HepG2 (cell line): ENCODE measurements at regions not wholly inside any gene's neighbourhood (a gene's known extent, or its start where the extent isn't known, plus 50 kb on each side); places are given as distances from the start of the nearest gene placed in this dataset.

Experiments
- ATAC-seq: fragments of 200-7000 bp; cut with Tn5 transposase; 3 replicates; pipeline ENCODE4 v1.9.1; 2020; ENCODE audit warnings: mild to moderate bottlenecking, moderate library complexity
- BruUV-seq: library from RNA; stranded (reverse); fragments of 400-500 nt; replicated peaks from 2 replicates; lab custom pipeline; 2021; lab: Mats Ljungman, UMichigan
- CTCF ChIA-PET: fragments of 300-600 bp; formaldehyde crosslinking; extraction: SDS; loops from one replicate; lab custom pipeline; 2021; ENCODE audit warnings: low total read pairs, inconsistent platforms, low intra/inter-chr PET ratio; lab: Yijun Ruan, JAX
- POLR2A ChIA-PET: fragments of 350-600 bp; sonication (Branson Sonifier 250); formaldehyde crosslinking; loops from one replicate; lab custom pipeline; 2020; ENCODE audit warnings: antibody characterized with exemption, inconsistent platforms; lab: Yijun Ruan, JAX
- DNase-seq: peaks from one replicate; pipeline ENCODE4 v3.0.0-alpha.2; 2015; ENCODE audit warnings: low spot score
- FAIRE-seq: peaks from 3 replicates; lab custom pipeline; 2011; peaks lifted over from hg19 to GRCh38; lab: Jason Lieb, UNC
- H2AFZ ChIP-seq: one replicate; pipeline ENCODE4 v1.6.1; 2011; ENCODE audit warnings: low read length, inconsistent platforms
- H3K27ac ChIP-seq: fragments of 300-600 bp; 3 replicates; pipeline ENCODE4 v1.8.0; 2011; ENCODE audit warnings: mixed run types, mild to moderate bottlenecking, mixed read lengths, low read length, inconsistent platforms; ENCODE audit not compliant: insufficient read depth; ENCODE audit errors: extremely low read length
- H3K27me3 ChIP-seq, 2 experiments: fragments of 200-600 bp in 1 of 2; 2 replicates in 1 of 2; 3 replicates in 1 of 2; pipeline versions ENCODE4 v1.6.0 to v1.8.0; 2011; ENCODE audit warnings: low read length in 2 of 2, mild to moderate bottlenecking in 2 of 2, moderate library complexity in 2 of 2, inconsistent platforms in 1 of 2; ENCODE audit not compliant: insufficient read depth in 2 of 2, control insufficient read depth in 1 of 2
- H3K36me3 ChIP-seq, 2 experiments: fragments of 200-600 bp in 1 of 2; replicated peaks in 1 of 2; 2 replicates in 1 of 2; 3 replicates in 1 of 2; pipeline versions ENCODE4 v1.5.1 to v1.8.0; 2011; ENCODE audit warnings: low read length in 2 of 2, inconsistent platforms in 1 of 2; ENCODE audit not compliant: insufficient read depth in 2 of 2, control insufficient read depth in 1 of 2
- H3K4me1 ChIP-seq: 2 replicates; pipeline ENCODE4 v1.5.1; 2012; ENCODE audit warnings: low read length, inconsistent platforms; ENCODE audit not compliant: insufficient read depth
- H3K4me2 ChIP-seq: 2 replicates; pipeline ENCODE4 v1.6.0; 2011; ENCODE audit warnings: low read depth, low read length, inconsistent platforms
- H3K4me3 ChIP-seq, 3 experiments: fragments of 200-600 bp in 1 of 3; sonication (generic), shearing (Covaris generic) in 1 of 3; replicated peaks in 1 of 3; 2 replicates each; pipeline ENCODE4 v1.5.1; 2011 to 2016; ENCODE audit warnings: low read length in 3 of 3, inconsistent platforms in 2 of 3, low read depth in 2 of 3, mild to moderate bottlenecking in 2 of 3, control low read depth in 1 of 3, mixed read lengths in 1 of 3; ENCODE audit not compliant: insufficient read depth in 1 of 3
- H3K79me2 ChIP-seq: one replicate; pipeline ENCODE4 v1.6.1; 2011; ENCODE audit warnings: low read length, inconsistent platforms; ENCODE audit not compliant: insufficient read depth
- H3K9ac ChIP-seq: 2 replicates; pipeline ENCODE4 v1.6.0; 2011; ENCODE audit warnings: mild to moderate bottlenecking, low read depth, low read length, inconsistent platforms; ENCODE audit not compliant: insufficient read depth
- H3K9me3 ChIP-seq: 2 replicates; pipeline ENCODE4 v1.5.1; 2012; ENCODE audit warnings: mild to moderate bottlenecking, low read length
- H4K20me1 ChIP-seq: 2 replicates; pipeline ENCODE4 v1.6.0; 2011; ENCODE audit warnings: inconsistent platforms, mild to moderate bottlenecking, low read length, moderate library complexity; ENCODE audit not compliant: insufficient read depth
- AKAP8 ChIP-seq: sonication (generic); formaldehyde crosslinking; IDR thresholded peaks from 2 replicates; pipeline ENCODE4 v1.5.1; 2020; ENCODE audit warnings: mild to moderate bottlenecking, missing genetic modification reagents
- ARNT ChIP-seq: fragments of 450-650 bp; IDR thresholded peaks from 2 replicates; pipeline ENCODE4 v1.6.1; 2017
- IKZF4 ChIP-seq: sonication (generic); formaldehyde crosslinking; IDR thresholded peaks from 2 replicates; pipeline ENCODE4 v1.5.1; 2020; ENCODE audit warnings: borderline replicate concordance, mild to moderate bottlenecking, low read depth, missing genetic modification reagents; ENCODE audit errors: not compliant biosample characterization
- MAFF ChIP-seq: IDR thresholded peaks from 2 replicates; pipeline ENCODE4 v1.6.1; 2011; ENCODE audit warnings: low read depth, low read length, improper control_type of control experiment
- MAFK ChIP-seq, 2 experiments: IDR thresholded peaks in 1 of 2; conservative IDR thresholded peaks in 1 of 2; 2 replicates each; pipeline ENCODE4 v1.6.1; 2011; ENCODE audit warnings: improper control_type of control experiment in 2 of 2, low read length in 2 of 2
- MED1 ChIP-seq: sonication (generic); formaldehyde crosslinking; IDR thresholded peaks from 2 replicates; pipeline ENCODE4 v1.4.0; 2020; ENCODE audit warnings: missing genetic modification reagents
- POGK ChIP-seq: sonication (generic); formaldehyde crosslinking; conservative IDR thresholded peaks from 2 replicates; pipeline ENCODE4 v1.8.0; 2022; ENCODE audit warnings: mild to moderate bottlenecking, moderate library complexity, missing genetic modification reagents
- RFX1 ChIP-seq: fragments of 450-650 bp; IDR thresholded peaks from 2 replicates; pipeline ENCODE4 v1.6.1; 2017
- TCF7 ChIP-seq: sonication (generic); IDR thresholded peaks from 2 replicates; pipeline ENCODE4 v1.6.1; 2016; ENCODE audit warnings: antibody characterized with exemption, low read depth
- TRIM24 ChIP-seq: sonication (generic); formaldehyde crosslinking; IDR thresholded peaks from 2 replicates; pipeline ENCODE4 v1.8.0; 2022; ENCODE audit warnings: mild to moderate bottlenecking, missing genetic modification reagents
- ZFAT ChIP-seq: sonication (generic); formaldehyde crosslinking; conservative IDR thresholded peaks from 2 replicates; pipeline ENCODE4 v1.8.1; 2023; ENCODE audit warnings: missing genetic modification reagents, inconsistent platforms
- ZFP36L1 ChIP-seq: sonication (generic); formaldehyde crosslinking; IDR thresholded peaks from 2 replicates; pipeline ENCODE4 v1.8.0; 2022; ENCODE audit warnings: mild to moderate bottlenecking, missing genetic modification reagents, moderate library complexity
- ZNF121 ChIP-seq: sonication (generic); formaldehyde crosslinking; IDR thresholded peaks from 2 replicates; pipeline ENCODE4 v1.5.0; 2020; ENCODE audit warnings: mild to moderate bottlenecking, missing genetic modification reagents
- ZNF570 ChIP-seq: sonication (generic); formaldehyde crosslinking; IDR thresholded peaks from 2 replicates; pipeline ENCODE4 v1.4.0; 2020; ENCODE audit warnings: mild to moderate bottlenecking, missing genetic modification reagents, borderline replicate concordance
- ZNF691 ChIP-seq: sonication (generic); formaldehyde crosslinking; IDR thresholded peaks from 2 replicates; pipeline ENCODE4 v1.4.0; 2020; ENCODE audit warnings: missing genetic modification reagents, low read depth, mild to moderate bottlenecking, borderline replicate concordance
- WGBS: methylation state at CpG from one replicate; pipeline ENCODE4 v1.1.6; 2017; ENCODE audit warnings: low lambda C conversion rate; 5-methylcytosine and 5-hydroxymethylcytosine counted together
- in situ Hi-C: cut with HindIII; loops from 2 replicates; pipeline ENCODE4 v1.10.0; 2017; ENCODE audit warnings: low pct_unique_long_range_greater_than_20kb; ENCODE audit not compliant: extremely low pct_ligation_motif_present
- intact Hi-C: fragments of 100-400 bp; cut with micrococcal nuclease; formaldehyde crosslinking; loops from one replicate; pipeline ENCODE4 v1.10.0; 2022; ENCODE audit not compliant: unreplicated experiment

DNA sequence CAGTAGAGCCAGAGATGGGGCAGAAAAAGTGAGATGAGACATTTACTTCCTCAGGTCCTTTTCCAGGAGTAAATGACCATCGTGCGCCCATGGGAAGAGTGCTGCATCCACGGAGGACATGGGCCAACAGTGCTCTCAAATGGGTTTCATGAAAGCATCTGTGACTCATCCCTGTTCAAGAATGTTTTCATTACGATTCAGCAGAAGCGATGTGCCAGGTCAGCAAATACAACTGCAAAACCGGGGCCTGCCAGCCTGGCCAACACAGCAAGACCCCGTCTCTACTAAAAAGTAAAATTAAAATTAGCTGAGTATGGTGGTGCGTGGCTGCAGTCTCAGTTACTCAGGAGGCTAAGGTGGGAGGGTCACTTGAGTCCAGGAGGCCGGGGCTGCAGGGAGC lies 125.1 kb downstream of the LY86 start:
- POLR2A ChIA-PET = no interaction called here
- Histone ChIP-seq H3K9me3 (no peaks in the 10 kb centered on the region), H3K9ac (no peak overlapping the region), H3K36me3 (no peaks in the 10 kb centered on the region), H3K79me2 (no peaks in the 10 kb centered on the region), H3K4me1 (peaks cover 17% of the 10 kb centered on the region), H4K20me1 (no peaks in the 10 kb centered on the region), H3K27ac (no peak overlapping the region), H3K4me2 (no peak overlapping the region), H3K4me3 (no peak overlapping the region), H2AFZ (no peak overlapping the region), H3K27me3 (peaks cover 6 to 48% of the 10 kb centered on the region in 2 experiments; a peak in 4 of 5 replicates)
- no peak for DNase-seq
- in situ Hi-C loops = no loop called here
- CTCF ChIA-PET = no interaction called here
- no TSS peak for BruUV-seq
- no peak for ATAC-seq
- FAIRE-seq = no peak
- peak; percentile 93 for TF ChIP-seq MAFF
- TF ChIP-seq AKAP8 (CRISPR knock-in tag) = no peak
- TF ChIP-seq MAFK (conservative IDR thresholded peaks at IDR 0.05 in 1 of 2, IDR thresholded peaks at IDR 0.05 in 1 of 2; ENCODE audit: low read length in 2 of 2) = peak; percentile 93
- TF ChIP-seq ZNF121 (CRISPR knock-in tag) = peak; percentile 83
- intact Hi-C loops = no loop called here
- WGBS = 75% methylated on average over 9 of the region's 9 CpGs

DNA sequence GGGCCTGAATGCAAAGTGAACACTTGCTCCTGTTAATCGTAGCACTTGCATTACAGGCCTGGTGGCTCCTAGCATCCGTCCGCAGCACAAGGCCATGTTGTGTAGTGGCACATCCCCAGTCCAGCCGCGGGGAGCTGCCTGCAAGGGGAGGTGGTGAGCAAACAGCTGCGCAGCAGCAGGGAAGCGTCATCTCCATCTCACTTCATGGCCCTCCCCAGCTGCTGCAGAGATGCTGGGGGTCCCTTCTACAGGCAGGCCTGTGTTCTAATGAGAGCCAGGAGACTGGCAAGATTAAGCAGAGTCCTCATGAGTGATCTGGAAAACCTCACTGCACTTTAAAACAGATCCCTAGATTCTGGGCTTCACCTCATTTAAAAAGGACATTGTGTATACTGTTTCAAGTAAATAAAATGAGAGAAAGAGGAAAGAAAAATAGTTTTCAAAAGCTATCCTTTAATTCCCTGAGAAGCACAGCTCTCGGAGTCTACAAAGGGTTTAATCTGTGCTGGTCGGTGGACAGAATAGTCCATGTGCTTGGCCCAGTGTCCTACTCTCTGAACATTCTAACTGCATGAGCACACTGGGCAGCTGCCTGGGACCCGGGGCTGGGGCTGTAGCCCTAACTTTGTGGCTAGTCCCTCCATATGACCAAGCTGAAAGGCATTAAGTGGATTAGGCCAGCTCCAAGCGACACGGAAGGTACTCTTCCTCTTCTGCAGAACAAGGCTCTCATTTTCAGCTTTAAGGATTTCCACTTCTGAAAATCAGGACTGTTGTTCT lies 125.8 kb downstream of the LY86 start:
- no peaks in the 10 kb centered on the region for H3K36me3 ChIP-seq
- H3K4me2 ChIP-seq = no peak overlapping the region
- BruUV-seq = no TSS peak
- H2AFZ ChIP-seq = no peak overlapping the region
- no peak overlapping the region for H3K27ac ChIP-seq
- peaks cover 17% of the 10 kb centered on the region for H3K4me1 ChIP-seq
- H3K27me3 ChIP-seq = peaks cover 6 to 48% of the 10 kb centered on the region in 2 experiments; a peak in 4 of 5 replicates
- POLR2A ChIA-PET = no interaction called here
- TF ChIP-seq ZNF691 (no peak), ZFP36L1 (CRISPR knock-in tag) (no peak), MED1 (CRISPR knock-in tag) (no peak), ZNF570 (CRISPR knock-in tag) (no peak), POGK (CRISPR knock-in tag) (no peak), TCF7 (no peak), TRIM24 (no peak), RFX1 (no peak), IKZF4 (CRISPR knock-in tag) (no peak), ARNT (no peak), ZFAT (CRISPR knock-in tag) (no peak)
- WGBS = 68% methylated on average over 11 of the region's 12 CpGs
- intact Hi-C loops (no loop called here), in situ Hi-C loops (no loop called here)
- no peaks in the 10 kb centered on the region for H3K79me2 ChIP-seq
- CTCF ChIA-PET = no interaction called here
- no peak overlapping the region for H3K4me3 ChIP-seq
- FAIRE-seq (no peak), DNase-seq (no peak), ATAC-seq (no peak)
- H4K20me1 ChIP-seq = no peaks in the 10 kb centered on the region
- H3K9ac ChIP-seq = no peak overlapping the region
- H3K9me3 ChIP-seq = no peaks in the 10 kb centered on the region
